ENCODE measurements at regions not wholly inside any gene's neighbourhood (a gene's known extent, or its start where the extent isn't known, plus 50 kb on each side); places are given as distances from the start of the nearest gene placed in this dataset.

DNA sequence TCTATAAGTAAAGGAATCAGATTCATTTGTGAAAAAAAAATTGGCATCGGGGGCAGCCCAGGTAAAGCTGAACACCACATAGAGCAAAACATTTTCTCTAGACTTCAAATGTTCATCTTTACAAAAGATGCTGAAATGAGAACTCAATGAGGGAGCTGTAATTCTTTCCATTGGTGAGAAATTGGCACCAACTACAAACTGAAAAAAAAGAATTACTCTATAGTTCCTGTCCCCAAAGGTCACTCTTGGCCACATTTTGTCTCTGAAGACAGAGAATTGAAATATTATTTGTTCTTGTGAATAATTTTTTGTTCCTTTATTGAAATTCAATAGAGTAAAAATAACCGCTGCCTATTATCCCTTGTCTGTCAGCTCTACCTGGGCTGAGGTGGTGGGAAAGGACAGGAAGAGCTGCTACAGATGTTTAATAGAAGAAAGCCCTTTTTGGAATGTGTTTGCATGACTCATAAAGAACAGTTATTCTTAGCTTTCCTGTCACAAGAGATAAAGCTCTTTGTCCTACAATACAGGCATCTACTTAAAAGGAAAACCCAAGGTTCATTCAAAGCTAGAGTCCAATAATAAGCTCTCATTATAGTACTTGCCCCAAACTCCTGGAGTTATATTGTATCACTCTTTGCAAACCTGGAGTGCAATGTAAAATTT, 380.1 kb upstream of the KITLG start:
- Histone ChIP-seq H3K36me3 (no peaks in the 10 kb centered on the region), H3K4me1 (no peaks in the 10 kb centered on the region), H3K27ac (no peak overlapping the region), H3K4me3 (no peak overlapping the region), H3K9me3 (no peaks in the 10 kb centered on the region), H3K27me3 (no peaks in the 10 kb centered on the region), H3K9ac (ENCODE audit: low read depth in 2 of 2, low read length in 2 of 2) (no peak overlapping the region)
- intact Hi-C loops (cut with DNase I), result no loop called here
- TF ChIP-seq, protein P1, sequence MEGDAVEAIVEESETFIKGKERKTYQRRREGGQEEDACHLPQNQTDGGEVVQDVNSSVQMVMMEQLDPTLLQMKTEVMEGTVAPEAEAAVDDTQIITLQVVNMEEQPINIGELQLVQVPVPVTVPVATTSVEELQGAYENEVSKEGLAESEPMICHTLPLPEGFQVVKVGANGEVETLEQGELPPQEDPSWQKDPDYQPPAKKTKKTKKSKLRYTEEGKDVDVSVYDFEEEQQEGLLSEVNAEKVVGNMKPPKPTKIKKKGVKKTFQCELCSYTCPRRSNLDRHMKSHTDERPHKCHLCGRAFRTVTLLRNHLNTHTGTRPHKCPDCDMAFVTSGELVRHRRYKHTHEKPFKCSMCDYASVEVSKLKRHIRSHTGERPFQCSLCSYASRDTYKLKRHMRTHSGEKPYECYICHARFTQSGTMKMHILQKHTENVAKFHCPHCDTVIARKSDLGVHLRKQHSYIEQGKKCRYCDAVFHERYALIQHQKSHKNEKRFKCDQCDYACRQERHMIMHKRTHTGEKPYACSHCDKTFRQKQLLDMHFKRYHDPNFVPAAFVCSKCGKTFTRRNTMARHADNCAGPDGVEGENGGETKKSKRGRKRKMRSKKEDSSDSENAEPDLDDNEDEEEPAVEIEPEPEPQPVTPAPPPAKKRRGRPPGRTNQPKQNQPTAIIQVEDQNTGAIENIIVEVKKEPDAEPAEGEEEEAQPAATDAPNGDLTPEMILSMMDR (IDR thresholded peaks at IDR 0.05), result no peak
- DNase-seq, result no peak

- TF ChIP-seq, protein P1 (IDR thresholded peaks at IDR 0.05), result no peak
- H3K36me3 ChIP-seq, result no peaks in the 10 kb centered on the region
- H3K4me1 ChIP-seq, result no peaks in the 10 kb centered on the region
- no peaks in the 10 kb centered on the region for H3K9me3 ChIP-seq
- H3K27ac ChIP-seq, result no peak overlapping the region
- no peaks in the 10 kb centered on the region for H3K27me3 ChIP-seq
- no peak overlapping the region for H3K9ac ChIP-seq (ENCODE audit: low read depth in 2 of 2, low read length in 2 of 2)
- H3K4me3 ChIP-seq, result no peak overlapping the region
- intact Hi-C loops (cut with DNase I), result no loop called here
- DNase-seq, result no peak
These were observed 378.7 kb upstream of the KITLG start for GRCh38 chr12:88958946-88959345.

GRCh38 chr12:88958153-88958552, 377.9 kb upstream of the KITLG start:
- H3K27ac ChIP-seq, result no peak overlapping the region
- H3K4me3 ChIP-seq, result no peak overlapping the region
- TF ChIP-seq, protein P1 (IDR thresholded peaks at IDR 0.05), result no peak
- no peaks in the 10 kb centered on the region for H3K9me3 ChIP-seq
- no peak overlapping the region for H3K9ac ChIP-seq (ENCODE audit: low read depth in 2 of 2, low read length in 2 of 2)
- intact Hi-C loops (cut with DNase I), result no loop called here
- no peaks in the 10 kb centered on the region for H3K27me3 ChIP-seq
- H3K4me1 ChIP-seq, result no peaks in the 10 kb centered on the region
- H3K36me3 ChIP-seq, result no peaks in the 10 kb centered on the region
- no peak for DNase-seq

- TF ChIP-seq, protein P1 (IDR thresholded peaks at IDR 0.05), result no peak
- no peak overlapping the region for H3K4me3 ChIP-seq
- H3K36me3 ChIP-seq, result no peaks in the 10 kb centered on the region
- H3K9ac ChIP-seq (ENCODE audit: low read depth in 2 of 2, low read length in 2 of 2), result no peak overlapping the region
- H3K27ac ChIP-seq, result no peak overlapping the region
- DNase-seq, result no peak
- H3K27me3 ChIP-seq, result no peaks in the 10 kb centered on the region
- no peaks in the 10 kb centered on the region for H3K9me3 ChIP-seq
- H3K4me1 ChIP-seq, result no peaks in the 10 kb centered on the region
- intact Hi-C loops (cut with DNase I), result no loop called here
These were observed 377.1 kb upstream of the KITLG start for GRCh38 chr12:88957358-88957757.

DNA sequence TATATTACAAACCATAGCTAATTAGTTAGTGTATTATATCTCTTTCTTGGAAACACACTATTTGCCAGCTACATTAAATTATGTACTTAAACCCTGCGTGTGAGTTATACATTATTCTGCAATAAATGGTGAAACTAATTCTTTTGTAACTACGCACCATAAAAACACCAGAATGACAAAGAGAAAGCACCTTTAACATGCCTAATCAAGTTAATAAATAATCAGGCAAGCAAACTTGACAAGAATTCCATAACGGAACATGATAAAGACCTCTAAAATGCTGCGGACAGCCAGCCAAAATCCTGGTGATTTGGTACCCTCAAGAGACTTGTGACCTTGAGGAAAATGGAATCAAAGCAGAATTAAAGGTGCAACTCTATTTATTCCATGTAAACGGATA, 375.3 kb upstream of the KITLG start:
- Histone ChIP-seq H3K9me3 (no peaks in the 10 kb centered on the region), H3K36me3 (no peaks in the 10 kb centered on the region), H3K4me3 (no peak overlapping the region), H3K27ac (no peak overlapping the region), H3K4me1 (no peaks in the 10 kb centered on the region), H3K27me3 (no peaks in the 10 kb centered on the region), H3K9ac (ENCODE audit: low read depth in 2 of 2, low read length in 2 of 2) (no peak overlapping the region)
- intact Hi-C loops (cut with DNase I), result no loop called here
- no peak for DNase-seq
- TF ChIP-seq, protein P1 (IDR thresholded peaks at IDR 0.05), result no peak

Measured in colonic mucosa (tissue), 4 donors.